GM21381 (cell line): ENCODE measurements at regions not wholly inside any gene's neighbourhood (a gene's known extent, or its start where the extent isn't known, plus 50 kb on each side); places are given as distances from the start of the nearest gene placed in this dataset.
"Not testable (repeated sequence)": the region's sequence is repeated elsewhere in the genome, so short reads cannot be mapped to it uniquely, and the experiment has no call there.

Source experiments
- ATAC-seq: cut with Tn5 transposase; IDR thresholded peaks from one replicate; pipeline ENCODE4 v1.9.1; 2021; ENCODE audit warnings: mild to moderate bottlenecking, moderate library complexity; ENCODE audit not compliant: unreplicated experiment

DNA sequence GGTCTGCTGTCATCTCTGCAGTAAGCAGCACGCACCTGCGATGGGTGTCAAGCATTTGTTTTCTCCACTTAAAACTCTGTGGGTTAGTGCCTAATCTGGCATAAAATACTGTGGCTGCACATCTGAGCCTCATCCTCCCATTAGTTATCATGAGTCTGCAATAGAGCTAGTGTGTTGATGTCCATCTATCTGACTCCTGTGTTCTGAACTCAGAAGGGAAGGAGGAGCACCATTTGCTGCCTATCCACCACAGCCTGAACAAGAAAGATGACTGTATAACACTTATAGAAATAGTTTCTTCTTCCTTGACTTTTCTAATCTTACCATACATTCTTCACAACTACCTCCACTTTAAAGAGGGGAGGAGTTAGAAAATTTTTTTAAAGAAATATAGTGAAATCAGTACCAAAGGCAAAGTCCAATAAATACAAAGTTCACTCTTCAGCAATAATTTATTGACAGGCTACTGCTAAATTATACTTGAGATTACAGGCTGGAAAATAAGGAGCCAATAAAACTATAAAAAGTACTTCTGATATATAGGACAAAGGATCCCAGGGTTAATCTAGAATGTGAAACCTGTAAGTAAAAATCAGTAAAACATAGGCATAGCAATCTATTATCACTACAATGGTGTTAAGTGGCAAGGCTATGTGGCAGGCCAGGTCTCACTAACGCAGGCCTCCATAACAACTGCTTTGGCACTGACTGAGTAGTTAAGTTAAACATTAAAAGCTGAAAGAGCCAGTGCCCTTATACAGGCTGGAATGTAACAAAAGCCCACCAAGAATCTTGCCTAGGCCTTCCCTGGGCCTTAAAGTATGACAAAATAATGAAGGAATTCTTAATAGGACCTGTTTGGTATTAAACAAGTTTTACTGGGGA, 70.2 kb downstream of the LGALS9C start:
- ATAC-seq: not testable (repeated sequence)

DNA sequence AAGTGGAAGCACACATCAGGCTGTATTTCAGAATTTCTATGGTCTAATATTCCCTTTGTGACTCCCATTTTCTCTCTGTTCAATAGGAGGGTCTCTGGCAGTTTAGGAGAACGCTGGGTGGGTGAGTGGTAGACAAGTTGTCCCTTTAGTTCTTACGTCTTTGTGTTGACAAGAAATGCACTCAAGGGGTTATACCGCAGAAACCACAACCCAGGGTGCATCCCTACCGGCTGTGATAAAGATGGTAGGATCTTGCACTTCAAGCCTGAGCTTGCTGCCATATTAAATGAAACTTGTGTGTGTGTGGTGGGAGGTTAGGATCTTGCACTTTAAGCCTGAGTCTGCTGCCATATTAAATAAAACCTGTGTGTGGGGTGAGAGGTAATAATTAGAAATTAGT, 80.5 kb downstream of the LGALS9C start:
- ATAC-seq: not testable (repeated sequence)

DNA sequence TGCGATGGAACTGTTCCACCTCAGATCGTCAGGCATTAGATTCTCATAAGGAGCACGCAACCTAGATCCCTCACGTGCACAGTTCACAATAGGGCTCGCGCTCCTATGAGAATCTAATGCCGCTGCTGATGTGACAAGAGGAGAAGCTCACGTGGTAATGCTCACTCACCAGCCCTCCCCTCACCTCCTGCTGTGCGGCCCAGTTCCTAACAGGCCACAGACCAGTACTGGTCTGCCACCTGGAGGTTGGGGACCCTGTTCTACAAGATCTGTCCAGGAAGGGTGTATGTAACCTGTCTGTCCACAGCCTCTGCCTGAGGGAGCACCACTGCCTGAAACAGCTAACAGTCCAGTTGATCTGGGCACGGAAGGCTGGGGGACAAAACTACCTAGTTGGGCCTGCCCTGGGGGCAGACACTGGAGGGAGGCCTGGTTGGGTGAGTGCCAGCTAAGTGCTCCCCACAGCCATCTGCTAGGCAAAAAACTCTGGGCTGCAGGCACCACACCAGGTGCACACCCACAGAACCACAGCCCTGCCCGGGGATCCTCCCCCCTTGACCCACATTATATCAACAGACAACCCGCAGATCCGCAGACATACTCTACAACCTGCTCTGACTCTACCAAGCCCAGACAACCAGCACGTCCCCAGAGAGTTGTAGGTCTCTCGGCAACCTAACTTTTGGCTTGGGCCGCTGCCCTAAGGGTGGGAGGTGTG, 80.7 kb downstream of the TBC1D28 start:
- ATAC-seq: peak; percentile 80

DNA sequence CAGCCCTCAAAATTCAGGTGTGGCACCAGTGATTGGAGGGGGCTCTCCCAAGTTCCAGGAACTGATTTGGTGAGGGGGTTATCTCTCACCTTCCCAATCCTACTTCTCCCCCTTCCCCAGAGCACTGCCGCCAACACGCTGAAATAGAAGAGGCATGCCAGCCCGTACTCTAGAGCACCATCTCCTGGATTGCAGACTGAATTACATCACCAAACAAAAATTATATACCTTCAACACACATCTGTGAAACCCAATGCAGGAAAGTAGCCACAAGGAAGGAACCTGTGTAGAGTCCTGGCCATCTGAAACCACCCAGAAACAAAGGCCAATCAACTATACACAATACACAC, 80.1 kb downstream of the TBC1D28 start:
- peak; percentile 26 for ATAC-seq

DNA sequence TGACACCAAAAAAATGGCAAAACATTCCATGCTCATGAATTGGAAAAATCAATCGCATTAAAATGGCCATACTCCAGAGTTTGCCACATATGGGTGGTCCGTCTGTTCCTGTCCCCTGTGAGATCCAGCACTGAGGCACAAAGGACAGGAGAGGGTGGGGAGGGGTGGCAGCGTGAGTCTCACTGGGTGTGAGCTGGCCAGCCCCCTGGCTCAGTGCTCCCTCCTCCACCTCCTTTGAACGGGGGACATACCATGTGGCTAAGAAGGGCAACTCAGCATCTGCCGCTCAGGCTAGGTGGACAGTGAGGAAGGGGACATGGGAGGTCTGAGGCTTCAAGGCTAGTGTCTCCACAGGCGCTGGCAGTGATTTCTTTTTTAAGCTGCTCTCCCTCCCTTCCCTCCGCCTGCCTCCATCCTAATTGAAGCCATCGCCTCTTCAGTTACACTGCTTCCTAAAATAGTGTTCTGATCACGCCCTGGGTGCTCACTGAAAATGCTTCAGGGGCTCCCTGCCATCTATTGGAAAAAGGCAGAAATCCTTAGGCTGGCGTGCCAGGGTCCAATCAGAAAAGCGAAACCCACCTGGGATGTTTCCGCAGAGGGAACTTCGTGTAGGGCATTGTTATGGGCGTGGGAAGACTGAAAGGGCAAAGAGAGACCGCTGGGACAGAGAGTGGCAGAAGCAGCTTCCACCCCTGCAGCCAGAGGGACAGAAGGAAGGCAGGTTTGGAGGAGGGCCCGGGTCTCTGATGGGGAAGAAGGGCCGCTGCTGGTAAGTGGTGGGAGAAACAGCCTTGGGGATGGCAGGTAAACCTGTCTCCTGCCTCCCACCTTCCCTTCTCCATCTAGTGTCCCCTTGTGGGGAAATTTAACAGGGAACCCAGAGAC, 75.8 kb downstream of the TBC1D28 start:
- ATAC-seq: not testable (repeated sequence)

DNA sequence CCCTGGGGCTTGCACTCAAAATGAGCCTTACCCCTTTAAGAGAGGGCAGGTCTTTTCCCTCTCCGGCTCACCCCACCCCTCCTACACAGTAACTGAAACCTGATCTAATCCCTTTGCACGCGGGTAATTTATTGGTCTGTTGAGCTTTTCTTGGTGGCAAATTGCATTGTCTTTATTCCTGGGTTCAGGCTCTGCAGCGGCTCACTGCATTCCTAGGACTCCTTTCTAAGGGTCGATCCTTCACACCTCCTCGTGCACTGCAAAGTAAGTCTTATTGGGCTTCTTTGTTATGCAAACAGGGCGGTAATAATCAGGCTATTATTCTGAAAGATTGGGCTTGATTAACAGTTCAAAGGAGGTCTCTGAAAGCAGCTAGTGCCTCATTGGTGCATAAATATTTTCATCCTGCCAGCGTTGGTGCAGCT, 74.7 kb downstream of the TBC1D28 start:
- ATAC-seq: not testable (repeated sequence)

DNA sequence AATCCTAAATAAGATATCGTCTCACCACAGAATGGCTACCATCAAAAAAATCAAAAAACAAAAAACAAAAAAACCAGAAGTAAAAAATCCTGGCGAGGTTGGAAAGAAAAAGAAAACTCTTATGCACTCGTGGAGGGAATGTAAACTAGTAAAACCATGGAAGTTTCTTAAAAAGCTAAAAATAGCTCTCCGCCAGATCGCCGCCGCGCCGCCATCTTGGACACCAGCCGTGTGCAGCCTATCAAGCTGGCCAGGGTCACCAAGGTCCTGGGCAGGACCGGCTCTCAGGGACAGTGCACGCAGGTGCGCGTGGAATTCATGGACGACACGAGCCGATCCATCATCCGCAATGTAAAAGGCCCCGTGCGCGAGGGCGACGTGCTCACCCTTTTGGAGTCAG, 71.7 kb downstream of the TBC1D28 start:
- ATAC-seq: not testable (repeated sequence)

DNA sequence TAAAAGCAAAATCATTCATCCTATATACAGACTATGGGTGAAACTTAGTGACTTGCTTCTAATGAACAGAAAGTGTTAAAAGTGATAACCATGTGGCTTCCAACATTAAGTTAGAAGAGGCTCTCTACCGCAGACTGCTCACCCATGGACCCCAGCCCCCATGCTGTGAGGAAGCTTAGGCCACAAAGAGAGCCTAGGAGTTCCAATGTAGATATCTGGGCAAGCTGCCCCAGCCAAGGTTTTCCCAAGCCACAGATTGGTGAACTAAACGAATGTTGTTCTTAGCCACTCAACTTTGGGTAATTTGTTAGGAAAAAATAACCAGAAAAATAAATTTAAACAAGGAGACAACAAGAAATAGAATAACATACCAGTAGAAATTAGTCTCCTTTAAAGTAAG, 70.1 kb downstream of the TBC1D28 start:
- not testable (repeated sequence) for ATAC-seq
